ENCODE measurements at regions not wholly inside any gene's neighbourhood (a gene's known extent, or its start where the extent isn't known, plus 50 kb on each side); places are given as distances from the start of the nearest gene placed in this dataset.

DNA sequence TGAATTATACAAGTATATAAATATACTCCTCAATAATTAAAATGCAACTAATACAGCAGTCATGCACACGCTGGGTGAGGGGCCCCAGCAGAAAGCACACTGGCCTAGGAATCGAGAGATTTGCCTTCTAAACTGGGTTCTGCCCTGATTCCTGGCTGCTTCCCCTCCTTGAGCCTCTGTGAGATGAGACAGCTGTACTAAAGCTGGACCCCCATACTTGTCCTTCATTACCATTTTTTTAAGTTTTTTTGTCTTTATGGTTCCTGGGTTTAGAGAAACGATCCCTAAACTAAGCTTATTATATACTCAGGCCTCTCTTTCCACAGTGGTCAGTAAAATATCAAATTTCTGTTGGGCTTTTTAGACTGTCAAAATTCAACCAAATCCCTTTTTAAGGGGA is 195.1 kb upstream of the DYNLRB2 start:
- TF ChIP-seq POLR2A (IDR thresholded peaks at IDR 0.05), result no peak
- TF ChIP-seq, protein P1, sequence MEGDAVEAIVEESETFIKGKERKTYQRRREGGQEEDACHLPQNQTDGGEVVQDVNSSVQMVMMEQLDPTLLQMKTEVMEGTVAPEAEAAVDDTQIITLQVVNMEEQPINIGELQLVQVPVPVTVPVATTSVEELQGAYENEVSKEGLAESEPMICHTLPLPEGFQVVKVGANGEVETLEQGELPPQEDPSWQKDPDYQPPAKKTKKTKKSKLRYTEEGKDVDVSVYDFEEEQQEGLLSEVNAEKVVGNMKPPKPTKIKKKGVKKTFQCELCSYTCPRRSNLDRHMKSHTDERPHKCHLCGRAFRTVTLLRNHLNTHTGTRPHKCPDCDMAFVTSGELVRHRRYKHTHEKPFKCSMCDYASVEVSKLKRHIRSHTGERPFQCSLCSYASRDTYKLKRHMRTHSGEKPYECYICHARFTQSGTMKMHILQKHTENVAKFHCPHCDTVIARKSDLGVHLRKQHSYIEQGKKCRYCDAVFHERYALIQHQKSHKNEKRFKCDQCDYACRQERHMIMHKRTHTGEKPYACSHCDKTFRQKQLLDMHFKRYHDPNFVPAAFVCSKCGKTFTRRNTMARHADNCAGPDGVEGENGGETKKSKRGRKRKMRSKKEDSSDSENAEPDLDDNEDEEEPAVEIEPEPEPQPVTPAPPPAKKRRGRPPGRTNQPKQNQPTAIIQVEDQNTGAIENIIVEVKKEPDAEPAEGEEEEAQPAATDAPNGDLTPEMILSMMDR (IDR thresholded peaks at IDR 0.05), result no peak
